GM12801 (cell line): ENCODE measurements at regions not wholly inside any gene's neighbourhood (a gene's known extent, or its start where the extent isn't known, plus 50 kb on each side); places are given as distances from the start of the nearest gene placed in this dataset.

Source experiments
- TF ChIP-seq, protein P1 (sequence below): IDR thresholded peaks from one replicate; pipeline ENCODE4 v1.5.1; 2011; ENCODE audit warnings: control low read depth; ENCODE audit not compliant: insufficient read length; ENCODE audit errors: extremely low read depth

DNA sequence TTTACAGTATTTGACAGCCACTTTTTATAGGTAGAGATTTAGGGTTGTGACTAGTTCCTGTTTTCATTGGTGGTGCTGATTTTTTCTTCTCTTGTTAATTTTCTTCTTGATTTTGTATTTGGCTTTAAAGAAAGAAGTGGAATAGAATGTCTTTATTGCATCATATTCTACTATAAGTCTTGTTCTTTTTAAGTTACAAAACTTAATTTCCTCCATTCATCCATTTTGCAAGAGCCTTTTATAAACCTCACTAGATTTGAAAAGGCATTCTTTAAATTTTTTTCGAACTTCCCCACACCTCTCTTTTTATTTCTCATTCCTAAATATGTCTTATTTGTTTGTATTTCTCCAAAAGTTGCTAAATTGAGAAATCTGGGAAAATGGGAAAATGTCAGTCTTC lies 1368.6 kb upstream of the ADGRL4 start:
- TF ChIP-seq, protein P1, sequence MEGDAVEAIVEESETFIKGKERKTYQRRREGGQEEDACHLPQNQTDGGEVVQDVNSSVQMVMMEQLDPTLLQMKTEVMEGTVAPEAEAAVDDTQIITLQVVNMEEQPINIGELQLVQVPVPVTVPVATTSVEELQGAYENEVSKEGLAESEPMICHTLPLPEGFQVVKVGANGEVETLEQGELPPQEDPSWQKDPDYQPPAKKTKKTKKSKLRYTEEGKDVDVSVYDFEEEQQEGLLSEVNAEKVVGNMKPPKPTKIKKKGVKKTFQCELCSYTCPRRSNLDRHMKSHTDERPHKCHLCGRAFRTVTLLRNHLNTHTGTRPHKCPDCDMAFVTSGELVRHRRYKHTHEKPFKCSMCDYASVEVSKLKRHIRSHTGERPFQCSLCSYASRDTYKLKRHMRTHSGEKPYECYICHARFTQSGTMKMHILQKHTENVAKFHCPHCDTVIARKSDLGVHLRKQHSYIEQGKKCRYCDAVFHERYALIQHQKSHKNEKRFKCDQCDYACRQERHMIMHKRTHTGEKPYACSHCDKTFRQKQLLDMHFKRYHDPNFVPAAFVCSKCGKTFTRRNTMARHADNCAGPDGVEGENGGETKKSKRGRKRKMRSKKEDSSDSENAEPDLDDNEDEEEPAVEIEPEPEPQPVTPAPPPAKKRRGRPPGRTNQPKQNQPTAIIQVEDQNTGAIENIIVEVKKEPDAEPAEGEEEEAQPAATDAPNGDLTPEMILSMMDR, result no peak

DNA sequence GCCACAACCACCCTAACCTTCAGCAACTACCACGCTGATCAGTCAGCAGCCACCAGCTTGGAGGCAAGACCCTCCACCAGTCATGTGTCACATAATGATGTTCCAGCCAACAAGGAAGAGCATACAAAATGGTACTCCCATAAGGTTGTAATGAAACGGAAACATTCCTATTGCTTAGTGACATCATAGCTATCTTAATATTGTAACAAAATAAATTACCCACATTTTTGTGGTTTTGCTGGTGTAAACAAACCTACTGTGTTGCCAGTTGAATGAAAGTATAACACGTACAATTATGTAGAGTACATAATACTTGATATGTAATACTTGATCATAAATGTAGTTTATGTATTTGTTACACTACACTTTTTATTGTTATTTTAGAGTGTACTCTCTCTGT lies 1363.2 kb upstream of the ADGRL4 start:
- TF ChIP-seq, protein P1, result no peak

DNA sequence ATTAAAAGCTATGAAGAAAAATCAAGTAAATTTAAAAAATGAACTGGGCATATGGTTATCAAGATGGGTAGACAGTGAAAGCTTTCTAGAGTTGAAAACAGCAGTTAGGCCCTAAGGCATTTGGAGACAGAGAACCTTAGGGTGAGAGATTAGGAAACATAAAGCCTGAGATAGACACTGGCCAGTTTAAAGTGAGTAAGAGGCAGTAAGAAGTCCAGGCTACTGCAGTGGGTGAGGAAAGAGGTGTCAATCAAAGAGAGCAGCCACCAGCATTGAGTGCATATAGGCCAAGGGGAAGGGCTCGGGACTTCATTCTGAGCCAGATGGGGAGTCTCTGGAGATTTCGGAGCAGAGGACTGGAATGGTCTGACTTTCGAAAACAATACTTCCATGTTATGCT lies 1360.5 kb upstream of the ADGRL4 start:
- TF ChIP-seq, protein P1, result no peak

DNA sequence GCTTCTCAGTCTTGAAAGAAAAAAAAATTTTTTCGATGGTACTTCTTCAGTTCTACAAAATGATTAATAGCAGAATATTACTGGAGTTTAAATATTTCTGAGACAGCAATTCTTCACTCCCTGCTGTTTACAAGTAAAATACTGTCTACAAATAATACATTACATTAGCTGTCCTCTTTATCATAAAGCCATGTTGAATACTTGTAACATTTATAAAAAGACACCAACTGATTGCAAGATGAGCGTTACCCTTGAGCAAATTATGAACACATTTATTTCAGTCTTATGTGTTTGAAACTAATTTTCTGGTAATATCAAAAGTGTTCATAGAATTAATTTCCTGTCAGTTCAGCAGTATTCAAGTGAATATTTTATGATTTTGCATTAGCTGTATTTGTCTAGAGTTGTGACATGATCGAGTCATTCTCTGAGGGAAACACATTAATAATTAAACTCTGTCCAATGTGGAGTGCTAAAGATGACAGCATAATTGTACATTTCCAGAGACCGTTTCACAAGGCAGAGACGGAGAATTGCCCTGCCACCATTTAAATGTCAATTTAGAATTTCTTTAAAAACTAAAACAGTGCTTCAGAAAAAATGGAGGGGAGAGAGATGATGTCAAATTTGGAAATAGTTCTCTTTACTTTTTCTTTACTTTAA lies 1359.0 kb upstream of the ADGRL4 start:
- TF ChIP-seq, protein P1, result no peak

DNA sequence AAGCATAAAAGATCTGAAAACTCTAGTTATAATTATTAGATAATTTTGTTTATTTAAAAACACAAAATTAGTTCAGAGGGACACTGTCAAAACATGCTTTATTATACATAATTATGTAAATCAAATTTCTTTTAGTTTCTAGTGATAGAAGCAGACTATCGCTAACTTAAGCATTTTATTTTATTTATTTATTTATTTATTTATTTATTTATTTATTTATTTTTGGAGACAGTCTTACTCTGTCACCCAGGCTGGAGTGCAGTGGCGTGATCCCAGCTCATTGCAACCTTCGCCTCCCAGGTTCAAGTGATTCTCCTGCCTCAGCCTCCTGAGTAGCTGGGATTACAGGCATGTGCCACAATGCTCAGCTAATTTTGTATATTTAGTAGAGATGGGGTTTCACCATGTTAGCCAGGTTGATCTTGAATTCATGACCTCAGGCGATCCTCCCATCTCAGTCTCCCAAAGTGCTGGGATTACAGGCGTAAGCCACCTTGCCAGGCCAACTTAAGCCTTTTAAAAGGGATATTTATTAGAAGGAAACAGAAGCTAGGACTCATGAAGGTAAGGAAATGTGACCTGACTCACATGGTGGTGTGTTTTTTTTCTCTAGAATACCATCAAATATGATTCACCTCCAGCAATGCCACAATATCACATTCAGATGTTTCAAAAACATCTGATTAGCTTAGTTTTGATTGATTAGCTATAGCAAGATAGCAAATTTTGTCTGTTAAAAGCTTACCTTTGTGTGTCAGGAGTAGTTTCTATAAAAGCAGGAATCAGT lies 1357.4 kb upstream of the ADGRL4 start:
- TF ChIP-seq, protein P1, result no peak

DNA sequence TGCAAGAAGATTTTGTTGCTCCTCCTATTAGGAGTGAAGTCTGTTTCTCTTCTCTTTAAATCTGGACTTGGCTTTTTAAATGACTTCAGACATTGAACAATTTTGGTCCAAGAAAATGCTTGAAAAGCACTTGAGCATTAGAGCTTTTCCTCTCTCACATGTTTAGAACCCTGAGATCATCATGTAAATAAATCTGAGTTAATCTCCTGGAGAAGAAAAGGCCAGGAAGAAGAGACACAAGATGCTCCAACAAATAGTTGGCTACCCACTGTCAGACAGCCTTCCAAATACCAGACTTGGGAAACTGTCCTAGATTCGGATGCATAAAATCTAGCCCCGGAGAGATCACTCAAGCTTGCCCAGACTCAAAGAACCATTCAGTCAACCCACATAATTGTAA lies 1353.1 kb upstream of the ADGRL4 start:
- TF ChIP-seq, protein P1, result no peak

DNA sequence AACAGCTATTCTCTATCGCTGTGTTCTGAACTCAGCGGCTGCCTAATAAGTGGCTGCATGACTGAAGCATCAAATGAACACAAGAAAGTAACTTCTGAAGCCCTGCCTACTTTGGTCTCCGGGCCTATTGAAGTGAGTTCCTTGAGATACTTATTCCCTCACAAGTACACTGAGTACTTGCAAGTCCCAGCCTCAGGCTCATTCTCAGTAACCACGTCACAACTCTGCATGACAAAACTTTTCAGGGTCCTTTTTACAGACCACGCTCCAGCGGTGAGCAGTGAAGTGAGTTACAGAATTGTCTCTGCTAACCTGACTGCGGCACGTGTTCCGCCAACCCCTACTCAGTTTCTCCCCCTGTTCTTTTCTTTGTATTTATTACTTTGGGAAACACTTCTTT lies 1342.7 kb upstream of the ADGRL4 start:
- TF ChIP-seq, protein P1, result no peak
